H9 (cell line): ENCODE measurements at regions not wholly inside any gene's neighbourhood (a gene's known extent, or its start where the extent isn't known, plus 50 kb on each side); places are given as distances from the start of the nearest gene placed in this dataset.

Experiments
- DNase-seq: peaks from one replicate; pipeline ENCODE4 v3.0.0-alpha.2; 2017
- H2AFZ ChIP-seq: one replicate; pipeline ENCODE4 v1.6.1; 2013; ENCODE audit warnings: mild to moderate bottlenecking, low read length, control low read depth, moderate library complexity
- H2AK5ac ChIP-seq: 2 replicates; pipeline ENCODE4 v1.6.1; 2013; ENCODE audit warnings: low read length, control low read depth, mixed read lengths; ENCODE audit not compliant: insufficient read length
- H2BK120ac ChIP-seq: one replicate; pipeline ENCODE4 v1.6.1; 2013; ENCODE audit warnings: low read depth, mild to moderate bottlenecking, low read length, control low read depth, inconsistent platforms; ENCODE audit not compliant: poor library complexity, severe bottlenecking
- H2BK12ac ChIP-seq: 2 replicates; pipeline ENCODE4 v1.6.1; 2013; ENCODE audit warnings: low read length, control low read depth, mixed read lengths, low read depth; ENCODE audit not compliant: insufficient read length
- H2BK15ac ChIP-seq: 2 replicates; pipeline ENCODE4 v1.6.1; 2013; ENCODE audit warnings: low read depth, low read length, control low read depth
- H2BK20ac ChIP-seq: one replicate; pipeline ENCODE4 v1.6.1; 2013; ENCODE audit warnings: low read depth, mild to moderate bottlenecking, low read length, control low read depth, inconsistent platforms; ENCODE audit not compliant: poor library complexity, severe bottlenecking
- H2BK5ac ChIP-seq: 2 replicates; pipeline ENCODE4 v1.6.1; 2013; ENCODE audit warnings: low read length, control low read depth, mixed read lengths; ENCODE audit not compliant: insufficient read length
- H3K14ac ChIP-seq: 2 replicates; pipeline ENCODE4 v1.6.1; 2013; ENCODE audit warnings: low read length, control low read depth; ENCODE audit not compliant: insufficient read depth
- H3K18ac ChIP-seq: 2 replicates; pipeline ENCODE4 v1.6.1; 2013; ENCODE audit warnings: low read depth, mild to moderate bottlenecking, mixed read lengths, low read length, control low read depth; ENCODE audit not compliant: insufficient read length
- H3K23ac ChIP-seq: 2 replicates; pipeline ENCODE4 v1.6.1; 2013; ENCODE audit warnings: low read length, control low read depth, mixed read lengths, low read depth; ENCODE audit not compliant: insufficient read length
- H3K23me2 ChIP-seq: 2 replicates; pipeline ENCODE4 v1.6.1; 2013; ENCODE audit warnings: low read depth, mild to moderate bottlenecking, mixed read lengths, low read length, control low read depth; ENCODE audit not compliant: insufficient read length, poor library complexity, severe bottlenecking
- H3K27ac ChIP-seq: 2 replicates; pipeline ENCODE4 v1.5.1; 2013; ENCODE audit warnings: low read length, control low read depth, mixed read lengths, low read depth; ENCODE audit not compliant: insufficient read length
- H3K27me3 ChIP-seq: 2 replicates; pipeline ENCODE4 v1.6.1; 2013; ENCODE audit warnings: low read length, control low read depth, inconsistent platforms; ENCODE audit not compliant: insufficient read depth
- H3K4ac ChIP-seq: 2 replicates; pipeline ENCODE4 v1.6.1; 2013; ENCODE audit warnings: low read depth, mild to moderate bottlenecking, control low read depth, inconsistent platforms, low read length, moderate library complexity
- H3K4me1 ChIP-seq: 2 replicates; pipeline ENCODE4 v1.6.1; 2013; ENCODE audit warnings: low read length, control low read depth, inconsistent platforms; ENCODE audit not compliant: insufficient read depth
- H3K4me2 ChIP-seq: 2 replicates; pipeline ENCODE4 v1.6.1; 2013; ENCODE audit warnings: low read length, control low read depth, mixed read lengths; ENCODE audit not compliant: insufficient read length, insufficient read depth
- H3K56ac ChIP-seq: 2 replicates; pipeline ENCODE4 v1.6.1; 2013; ENCODE audit warnings: low read depth, mild to moderate bottlenecking, mixed read lengths, low read length, control low read depth; ENCODE audit not compliant: insufficient read length
- H3K79me1 ChIP-seq: 2 replicates; pipeline ENCODE4 v1.6.1; 2013; ENCODE audit warnings: low read depth, mild to moderate bottlenecking, moderate library complexity, low read length, control low read depth, inconsistent platforms; ENCODE audit not compliant: insufficient read depth, poor library complexity, severe bottlenecking
- H3K79me2 ChIP-seq: 2 replicates; pipeline ENCODE4 v1.6.1; 2013; ENCODE audit warnings: low read length, control low read depth, inconsistent platforms; ENCODE audit not compliant: insufficient read depth
- H3K9ac ChIP-seq: 2 replicates; pipeline ENCODE4 v1.6.1; 2013; ENCODE audit warnings: low read length, control low read depth, mixed read lengths; ENCODE audit not compliant: insufficient read length; ENCODE audit errors: extremely low read depth
- H3K9me3 ChIP-seq: one replicate; pipeline ENCODE4 v1.6.1; 2013; ENCODE audit warnings: low read depth, low read length, inconsistent platforms; ENCODE audit not compliant: control insufficient read depth
- H3T11ph ChIP-seq: one replicate; pipeline ENCODE4 v1.6.1; 2013; ENCODE audit warnings: mild to moderate bottlenecking, low read length, control low read depth, inconsistent platforms
- H4K20me1 ChIP-seq: one replicate; pipeline ENCODE4 v1.6.1; 2013; ENCODE audit not compliant: control insufficient read depth, insufficient read length, insufficient read depth
- H4K5ac ChIP-seq: 2 replicates; pipeline ENCODE4 v1.6.1; 2013; ENCODE audit warnings: low read depth, mild to moderate bottlenecking, mixed read lengths, low read length, control low read depth; ENCODE audit not compliant: insufficient read length
- H4K8ac ChIP-seq: replicated peaks from 2 replicates; pipeline ENCODE4 v1.6.1; 2013; ENCODE audit warnings: low read length, control low read depth, mixed read lengths, low read depth; ENCODE audit not compliant: insufficient read length
- H4K91ac ChIP-seq: 2 replicates; pipeline ENCODE4 v1.6.1; 2013; ENCODE audit warnings: low read depth, mild to moderate bottlenecking, moderate library complexity, mixed read lengths, low read length, control low read depth; ENCODE audit not compliant: insufficient read length
- H3K27ac Mint-ChIP-seq, 3 experiments: 2 replicates in 2 of 3; 3 replicates in 1 of 3; pipeline ENCODE4 v1.8.0; 2020 to 2021; ENCODE audit warnings: mixed read lengths in 3 of 3, mild to moderate bottlenecking in 1 of 3, moderate library complexity in 1 of 3
- H3K27me3 Mint-ChIP-seq: 2 replicates; pipeline ENCODE4 v1.8.0; 2021; ENCODE audit warnings: low read depth, mild to moderate bottlenecking, moderate library complexity, mixed read lengths
- H3K36me3 Mint-ChIP-seq, 3 experiments: 2 replicates in 2 of 3; 3 replicates in 1 of 3; pipeline ENCODE4 v1.8.0; 2020 to 2021; ENCODE audit warnings: low read depth in 3 of 3, mixed read lengths in 3 of 3; ENCODE audit not compliant: insufficient read depth in 1 of 3
- H3K4me1 Mint-ChIP-seq, 2 experiments: 2 replicates each; pipeline ENCODE4 v1.8.0; 2020; ENCODE audit warnings: mixed read lengths in 2 of 2
- H3K4me3 Mint-ChIP-seq, 2 experiments: 2 replicates in 1 of 2; 3 replicates in 1 of 2; pipeline ENCODE4 v1.8.0; 2020 to 2021; ENCODE audit warnings: mild to moderate bottlenecking in 2 of 2, mixed read lengths in 2 of 2, moderate library complexity in 1 of 2
- H3K9me3 Mint-ChIP-seq, 2 experiments: 2 replicates in 1 of 2; 3 replicates in 1 of 2; pipeline ENCODE4 v1.8.0; 2020; ENCODE audit warnings: mild to moderate bottlenecking in 2 of 2, mixed read lengths in 2 of 2, moderate library complexity in 1 of 2
- WGBS: extraction: QIAGEN DNeasy Blood & Tissue Kit; methylation state at CpG from one replicate; pipeline ENCODE4 v1.1.7; 2013; ENCODE audit warnings: missing lambda C conversion rate, low lambda C conversion rate, mixed read lengths; ENCODE audit not compliant: insufficient read length; ENCODE audit errors: extremely low coverage; 5-methylcytosine and 5-hydroxymethylcytosine counted together
- TF ChIP-seq, protein P1 (sequence below): fragments of 200-600 bp; sonication (generic); conservative IDR thresholded peaks from 3 replicates; pipeline ENCODE4 v1.8.0; 2021; ENCODE audit warnings: antibody characterized with exemption, mild to moderate bottlenecking

DNA sequence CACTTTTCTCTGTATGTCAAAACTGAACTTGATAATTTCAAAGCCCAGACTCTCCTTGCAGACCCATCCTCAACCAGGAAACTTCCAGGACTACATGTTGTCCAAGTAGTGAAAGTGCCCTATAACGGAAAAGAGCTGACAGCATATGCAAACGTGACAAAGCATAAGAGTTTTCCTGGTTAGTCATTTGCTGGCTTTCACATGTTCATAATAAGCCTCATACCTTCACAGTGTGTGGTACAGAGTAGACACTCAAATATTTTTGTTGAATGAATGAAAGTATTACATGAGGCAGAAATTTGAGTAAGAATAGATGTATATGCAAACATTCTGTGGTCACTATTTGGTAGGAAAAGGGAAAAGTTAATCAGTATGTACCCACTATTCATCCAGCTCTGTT, 473.3 kb downstream of the MRPL39 start:
- Mint-ChIP-seq H3K36me3 (peaks cover 0 to 4% (median 0%) of the 10 kb centered on the region in 3 experiments; a peak in 1 of 7 replicates), H3K4me3 (no peak overlapping the region), H3K4me1 (no peaks in the 10 kb centered on the region), H3K9me3 (peaks cover 43 to 56% of the 10 kb centered on the region in 2 experiments), H3K27me3 (peaks cover 5% of the 10 kb centered on the region; the same call in 1 of the 2 replicates), H3K27ac (no peak overlapping the region)
- Histone ChIP-seq H3K23ac (no peak overlapping the region), H4K8ac (no peak overlapping the region), H2BK12ac (no peak overlapping the region), H4K20me1 (no peaks in the 10 kb centered on the region), H3K23me2 (no peaks in the 10 kb centered on the region), H3T11ph (no peak overlapping the region), H2BK20ac (no peak overlapping the region), H3K4ac (no peak overlapping the region), H4K5ac (no peak overlapping the region), H2AK5ac (no peak overlapping the region), H3K4me2 (no peak overlapping the region), H2AFZ (no peak overlapping the region), H3K79me2 (no peaks in the 10 kb centered on the region), H3K9ac (no peak overlapping the region), H2BK5ac (no peak overlapping the region), H3K18ac (no peak overlapping the region), H3K27me3 (no peaks in the 10 kb centered on the region), H3K4me1 (no peaks in the 10 kb centered on the region), H3K14ac (no peak overlapping the region), H3K27ac (no peak overlapping the region), H2BK15ac (no peak overlapping the region), H3K79me1 (no peaks in the 10 kb centered on the region), H2BK120ac (no peak overlapping the region), H4K91ac (no peak overlapping the region), H3K9me3 (no peaks in the 10 kb centered on the region), H3K56ac (no peak overlapping the region)
- DNase-seq = no peak
- no CpG with 5 or more reads among the region's 2 CpGs for WGBS
- TF ChIP-seq, protein P1, sequence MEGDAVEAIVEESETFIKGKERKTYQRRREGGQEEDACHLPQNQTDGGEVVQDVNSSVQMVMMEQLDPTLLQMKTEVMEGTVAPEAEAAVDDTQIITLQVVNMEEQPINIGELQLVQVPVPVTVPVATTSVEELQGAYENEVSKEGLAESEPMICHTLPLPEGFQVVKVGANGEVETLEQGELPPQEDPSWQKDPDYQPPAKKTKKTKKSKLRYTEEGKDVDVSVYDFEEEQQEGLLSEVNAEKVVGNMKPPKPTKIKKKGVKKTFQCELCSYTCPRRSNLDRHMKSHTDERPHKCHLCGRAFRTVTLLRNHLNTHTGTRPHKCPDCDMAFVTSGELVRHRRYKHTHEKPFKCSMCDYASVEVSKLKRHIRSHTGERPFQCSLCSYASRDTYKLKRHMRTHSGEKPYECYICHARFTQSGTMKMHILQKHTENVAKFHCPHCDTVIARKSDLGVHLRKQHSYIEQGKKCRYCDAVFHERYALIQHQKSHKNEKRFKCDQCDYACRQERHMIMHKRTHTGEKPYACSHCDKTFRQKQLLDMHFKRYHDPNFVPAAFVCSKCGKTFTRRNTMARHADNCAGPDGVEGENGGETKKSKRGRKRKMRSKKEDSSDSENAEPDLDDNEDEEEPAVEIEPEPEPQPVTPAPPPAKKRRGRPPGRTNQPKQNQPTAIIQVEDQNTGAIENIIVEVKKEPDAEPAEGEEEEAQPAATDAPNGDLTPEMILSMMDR = no peak
